Glutamatergic neuron (in vitro differentiated cells): ENCODE measurements at regions not wholly inside any gene's neighbourhood (a gene's known extent, or its start where the extent isn't known, plus 50 kb on each side); places are given as distances from the start of the nearest gene placed in this dataset.
A peak's percentile ranks its signal among the peaks of the same experiment; 100 is the strongest.

Experiments used
- DNase-seq: peaks from one replicate; pipeline ENCODE4 v3.0.0; 2022
- H3K27ac Mint-ChIP-seq: one replicate; pipeline ENCODE4 v1.8.0; 2020; ENCODE audit warnings: mild to moderate bottlenecking, mixed read lengths, inconsistent platforms; ENCODE audit not compliant: unreplicated experiment
- H3K27me3 Mint-ChIP-seq: one replicate; pipeline ENCODE4 v1.8.0; 2020; ENCODE audit warnings: mild to moderate bottlenecking, moderate library complexity, mixed read lengths, inconsistent platforms; ENCODE audit not compliant: unreplicated experiment
- H3K36me3 Mint-ChIP-seq: one replicate; pipeline ENCODE4 v1.8.0; 2020; ENCODE audit warnings: mild to moderate bottlenecking, mixed read lengths, inconsistent platforms; ENCODE audit not compliant: unreplicated experiment
- H3K4me1 Mint-ChIP-seq: one replicate; pipeline ENCODE4 v1.8.0; 2020; ENCODE audit warnings: mild to moderate bottlenecking, low read depth, mixed read lengths, inconsistent platforms; ENCODE audit not compliant: unreplicated experiment
- H3K4me3 Mint-ChIP-seq: one replicate; pipeline ENCODE4 v1.8.0; 2020; ENCODE audit warnings: mild to moderate bottlenecking, mixed read lengths, inconsistent platforms; ENCODE audit not compliant: unreplicated experiment
- H3K9me3 Mint-ChIP-seq: one replicate; pipeline ENCODE4 v1.8.0; 2020; ENCODE audit warnings: mild to moderate bottlenecking, moderate library complexity, mixed read lengths, inconsistent platforms; ENCODE audit not compliant: unreplicated experiment
- TF ChIP-seq, protein P1 (sequence below): fragments of 200-600 bp; sonication (generic); IDR thresholded peaks from one replicate; pipeline ENCODE4 v1.5.0; 2021; ENCODE audit not compliant: partially characterized antibody, unreplicated experiment

GRCh38 chr16:55052741-55053415, 122.2 kb downstream of the IRX5 start:
- TF ChIP-seq, protein P1, sequence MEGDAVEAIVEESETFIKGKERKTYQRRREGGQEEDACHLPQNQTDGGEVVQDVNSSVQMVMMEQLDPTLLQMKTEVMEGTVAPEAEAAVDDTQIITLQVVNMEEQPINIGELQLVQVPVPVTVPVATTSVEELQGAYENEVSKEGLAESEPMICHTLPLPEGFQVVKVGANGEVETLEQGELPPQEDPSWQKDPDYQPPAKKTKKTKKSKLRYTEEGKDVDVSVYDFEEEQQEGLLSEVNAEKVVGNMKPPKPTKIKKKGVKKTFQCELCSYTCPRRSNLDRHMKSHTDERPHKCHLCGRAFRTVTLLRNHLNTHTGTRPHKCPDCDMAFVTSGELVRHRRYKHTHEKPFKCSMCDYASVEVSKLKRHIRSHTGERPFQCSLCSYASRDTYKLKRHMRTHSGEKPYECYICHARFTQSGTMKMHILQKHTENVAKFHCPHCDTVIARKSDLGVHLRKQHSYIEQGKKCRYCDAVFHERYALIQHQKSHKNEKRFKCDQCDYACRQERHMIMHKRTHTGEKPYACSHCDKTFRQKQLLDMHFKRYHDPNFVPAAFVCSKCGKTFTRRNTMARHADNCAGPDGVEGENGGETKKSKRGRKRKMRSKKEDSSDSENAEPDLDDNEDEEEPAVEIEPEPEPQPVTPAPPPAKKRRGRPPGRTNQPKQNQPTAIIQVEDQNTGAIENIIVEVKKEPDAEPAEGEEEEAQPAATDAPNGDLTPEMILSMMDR = no peak
- Mint-ChIP-seq H3K4me3 (no peak overlapping the region), H3K27ac (no peak overlapping the region), H3K27me3 (peaks cover 5% of the 10 kb centered on the region), H3K9me3 (peaks cover 2% of the 10 kb centered on the region), H3K36me3 (no peaks in the 10 kb centered on the region), H3K4me1 (peaks cover 2% of the 10 kb centered on the region)
- DNase-seq = no peak

GRCh38 chr16:55055262-55055661, 124.6 kb downstream of the IRX5 start:
- TF ChIP-seq, protein P1 = no peak
- peaks cover 2% of the 10 kb centered on the region for H3K4me1 Mint-ChIP-seq
- H3K4me3 Mint-ChIP-seq = no peak overlapping the region
- peaks cover 2% of the 10 kb centered on the region for H3K9me3 Mint-ChIP-seq
- no peak overlapping the region for H3K27ac Mint-ChIP-seq
- DNase-seq = no peak
- H3K27me3 Mint-ChIP-seq = peaks cover 7% of the 10 kb centered on the region
- H3K36me3 Mint-ChIP-seq = no peaks in the 10 kb centered on the region

GRCh38 chr16:55056585-55057401, 126.1 kb downstream of the IRX5 start:
- peaks cover 2% of the 10 kb centered on the region for H3K4me1 Mint-ChIP-seq
- peaks cover 9% of the 10 kb centered on the region for H3K27me3 Mint-ChIP-seq
- H3K27ac Mint-ChIP-seq = peak overlapping the region; percentile 59
- TF ChIP-seq, protein P1 = no peak
- H3K9me3 Mint-ChIP-seq = peaks cover 2% of the 10 kb centered on the region
- peak overlapping the region; percentile 87 for H3K4me3 Mint-ChIP-seq
- peak; percentile 78 for DNase-seq
- H3K36me3 Mint-ChIP-seq = no peaks in the 10 kb centered on the region

DNA sequence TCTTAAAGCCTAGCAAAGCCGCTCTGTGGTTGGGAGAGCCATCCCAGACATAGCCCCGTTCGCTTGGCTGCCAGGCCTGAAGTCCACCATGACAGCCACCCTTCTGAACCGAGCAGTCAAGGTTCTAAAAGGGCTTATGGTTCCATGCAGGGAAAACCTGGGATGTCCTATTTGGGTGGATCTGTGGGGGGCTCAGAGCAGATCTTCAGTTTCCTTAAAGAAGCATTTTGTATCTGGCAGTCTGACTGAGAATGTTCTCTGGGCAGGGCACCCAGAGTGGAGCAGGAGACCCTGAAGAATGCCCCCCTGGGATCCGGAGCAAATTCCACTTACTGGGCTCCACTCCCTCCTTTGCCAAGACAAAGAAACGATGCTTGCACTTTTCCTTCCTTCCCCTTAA, 127.2 kb downstream of the IRX5 start:
- Mint-ChIP-seq H3K4me3 (no peak overlapping the region), H3K36me3 (no peaks in the 10 kb centered on the region), H3K27ac (no peak overlapping the region), H3K27me3 (peaks cover 9% of the 10 kb centered on the region), H3K4me1 (peaks cover 2% of the 10 kb centered on the region), H3K9me3 (peaks cover 4% of the 10 kb centered on the region)
- DNase-seq = no peak
- TF ChIP-seq, protein P1 = no peak

DNA sequence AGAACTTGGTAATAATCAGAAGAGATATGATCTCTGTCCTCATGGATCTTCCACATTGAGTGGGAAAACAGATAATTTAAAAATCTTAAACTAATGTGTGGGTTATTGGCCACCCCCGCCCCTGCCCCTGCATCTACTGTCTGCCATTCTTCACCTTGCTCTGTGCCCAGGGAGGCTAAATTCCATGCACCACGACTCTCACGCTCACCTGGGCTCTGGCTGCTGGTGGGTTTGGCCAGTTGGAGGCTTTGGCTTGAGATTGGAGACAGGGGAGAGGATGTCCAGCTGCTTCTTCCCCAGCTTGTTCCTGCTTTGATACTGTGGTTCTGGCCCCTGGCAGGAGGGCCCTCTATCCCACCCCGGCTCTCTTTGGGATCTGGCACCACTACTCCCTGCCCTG, 127.9 kb downstream of the IRX5 start:
- peaks cover 4% of the 10 kb centered on the region for H3K9me3 Mint-ChIP-seq
- no peak for DNase-seq
- TF ChIP-seq, protein P1 = no peak
- H3K27ac Mint-ChIP-seq = no peak overlapping the region
- H3K4me3 Mint-ChIP-seq = no peak overlapping the region
- peaks cover 2% of the 10 kb centered on the region for H3K4me1 Mint-ChIP-seq
- peaks cover 9% of the 10 kb centered on the region for H3K27me3 Mint-ChIP-seq
- no peaks in the 10 kb centered on the region for H3K36me3 Mint-ChIP-seq
